Stimulated activated CD4-positive, alpha-beta T cell treated with anti-CD3 and anti-CD28 coated beads, Interleukin-12 subunit alpha, Interleukin-12 subunit beta, amount 100 ng/mL, for 24 hours (primary cell): ENCODE measurements at regions not wholly inside any gene's neighbourhood (a gene's known extent, or its start where the extent isn't known, plus 50 kb on each side); places are given as distances from the start of the nearest gene placed in this dataset.

Experiments used
- DNase-seq, 2 experiments: peaks; one replicate each; pipeline ENCODE4 v3.0.0-alpha.2; 2020; ENCODE audit warnings: low read depth in 2 of 2

DNA sequence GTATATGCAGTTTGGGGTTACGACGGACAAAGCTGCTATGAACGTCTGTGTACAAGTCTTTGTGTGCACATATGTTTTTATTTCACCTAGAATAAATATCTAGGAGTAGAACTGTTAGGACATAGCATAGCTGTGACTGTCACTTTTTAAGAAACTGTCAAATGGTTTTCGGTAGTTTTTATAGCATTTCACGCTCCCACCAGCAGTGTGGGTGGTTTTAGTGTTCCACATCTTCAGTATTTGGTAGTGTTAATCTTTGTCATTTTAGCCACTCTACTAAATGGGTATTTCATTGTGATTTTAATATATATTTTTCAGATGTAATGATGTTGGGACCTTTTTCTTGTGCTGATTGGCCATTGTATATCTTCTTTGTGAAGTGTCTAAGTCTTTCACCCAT, 109.1 kb upstream of the BCAT1 start:
- no peak for DNase-seq

- no peak for DNase-seq
Measured at GRCh38 chr12:25056486-25057130, 107.7 kb upstream of the BCAT1 start.

- DNase-seq, result no peak
Measured at GRCh38 chr12:25056011-25056410, 107.1 kb upstream of the BCAT1 start.

GRCh38 chr12:25054783-25055144, 105.9 kb upstream of the BCAT1 start:
- peak; percentile 36 to 43 for DNase-seq

DNA sequence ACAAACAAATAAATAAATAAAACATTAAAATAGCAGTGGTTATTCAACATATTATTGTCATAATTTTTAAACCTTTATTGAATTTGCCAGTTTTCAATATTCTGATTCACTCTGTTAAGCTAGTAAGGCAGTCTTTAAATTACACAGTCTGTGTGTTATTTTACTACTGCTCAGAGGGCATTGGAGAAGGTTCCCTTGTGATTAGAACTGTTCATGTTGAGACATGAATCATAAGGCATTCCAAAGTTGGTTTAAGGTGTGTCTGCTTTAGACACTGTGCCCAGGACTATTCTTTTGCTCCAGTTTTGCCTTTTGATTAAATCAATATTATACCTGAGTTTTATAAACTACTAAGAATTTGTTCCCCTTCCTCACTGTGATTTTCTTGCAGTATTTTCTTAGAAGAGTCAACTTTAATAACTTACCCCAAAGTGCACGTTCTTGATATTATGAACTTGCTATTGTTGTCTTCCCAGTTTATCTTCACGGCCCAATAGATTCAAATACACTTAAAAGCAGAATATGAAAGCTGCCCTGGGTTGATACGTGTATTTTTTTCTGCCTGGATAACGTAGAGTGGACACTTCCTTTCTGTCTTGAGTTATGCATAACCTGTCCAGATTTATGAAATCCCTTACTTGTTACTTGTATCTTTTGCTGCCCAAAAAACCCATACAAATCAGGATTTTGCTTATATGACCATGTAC, 105.3 kb upstream of the BCAT1 start:
- DNase-seq, result no peak

DNA sequence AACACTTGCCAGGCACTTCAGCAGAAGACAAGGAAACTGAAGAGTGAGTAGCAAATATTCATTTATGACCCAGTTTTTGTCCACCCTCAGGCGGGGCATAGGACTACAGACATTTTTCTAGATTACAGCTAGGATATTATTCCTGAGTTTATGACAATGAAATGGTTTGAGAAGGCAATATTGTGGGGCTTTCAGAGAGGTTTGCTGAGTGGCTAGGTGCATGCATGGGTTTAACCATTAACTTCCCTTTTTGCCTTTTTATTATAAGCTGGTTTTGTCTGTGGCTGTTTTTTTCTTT, 104.0 kb upstream of the BCAT1 start:
- no peak for DNase-seq

- peak in 1 of 2 experiments; percentile 7 for DNase-seq
Measured at GRCh38 chr12:25052196-25052913, 103.5 kb upstream of the BCAT1 start.

- DNase-seq, result peak; percentile 18 to 22
Measured at GRCh38 chr12:25051656-25052195, 102.8 kb upstream of the BCAT1 start.

DNA sequence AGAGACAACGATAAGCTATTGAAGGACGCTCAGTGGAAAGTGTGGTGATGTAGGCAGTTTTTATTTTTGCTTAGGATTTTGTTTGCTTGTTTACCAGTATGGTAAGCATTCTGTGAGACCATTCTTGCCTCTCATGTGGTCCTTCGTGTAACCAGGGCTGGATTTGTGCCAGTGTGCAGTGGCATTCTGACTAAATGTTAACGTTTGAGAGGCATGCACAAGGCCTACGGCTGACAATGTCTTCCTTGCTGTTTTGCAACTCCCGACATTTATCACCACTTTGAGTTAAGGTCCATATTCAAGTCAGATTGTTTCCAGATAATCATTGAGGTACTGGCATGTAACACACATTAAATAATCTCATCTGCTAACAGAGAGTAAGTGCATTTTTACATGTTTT, 102.3 kb upstream of the BCAT1 start:
- no peak for DNase-seq

GRCh38 chr12:25045869-25046268, 97.0 kb upstream of the BCAT1 start:
- DNase-seq, result no peak

GRCh38 chr12:25041006-25041741, 92.3 kb upstream of the BCAT1 start:
- DNase-seq, result no peak

- DNase-seq, result no peak
Measured at GRCh38 chr12:25040593-25040992, 91.7 kb upstream of the BCAT1 start.

GRCh38 chr12:25034676-25035075, 85.8 kb upstream of the BCAT1 start:
- no peak for DNase-seq

GRCh38 chr12:25025951-25026490, 77.1 kb upstream of the BCAT1 start:
- no peak for DNase-seq

DNA sequence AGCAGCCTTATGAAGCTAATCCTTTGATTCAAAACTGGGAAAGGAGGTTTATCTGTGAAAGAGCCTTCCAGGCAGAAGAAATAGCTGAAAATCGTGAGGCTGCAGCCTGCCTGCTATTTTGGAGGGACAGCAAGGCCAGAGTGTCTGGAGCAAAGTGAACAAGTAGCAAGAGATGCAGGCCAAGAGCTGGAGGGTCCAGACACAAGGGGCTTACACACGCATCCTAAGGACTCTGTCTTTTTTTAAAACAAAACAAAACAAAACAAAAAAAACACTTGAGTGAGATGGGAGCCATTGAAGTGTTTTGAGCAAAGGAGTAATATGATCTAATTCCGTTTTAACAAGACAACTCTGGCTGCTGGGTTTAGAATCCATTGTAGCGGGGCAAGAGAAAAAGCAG, 76.4 kb upstream of the BCAT1 start:
- DNase-seq, result no peak

GRCh38 chr12:25023808-25024207, 74.9 kb upstream of the BCAT1 start:
- DNase-seq, result no peak

GRCh38 chr12:25020621-25021243, 71.8 kb upstream of the BCAT1 start:
- no peak for DNase-seq

DNA sequence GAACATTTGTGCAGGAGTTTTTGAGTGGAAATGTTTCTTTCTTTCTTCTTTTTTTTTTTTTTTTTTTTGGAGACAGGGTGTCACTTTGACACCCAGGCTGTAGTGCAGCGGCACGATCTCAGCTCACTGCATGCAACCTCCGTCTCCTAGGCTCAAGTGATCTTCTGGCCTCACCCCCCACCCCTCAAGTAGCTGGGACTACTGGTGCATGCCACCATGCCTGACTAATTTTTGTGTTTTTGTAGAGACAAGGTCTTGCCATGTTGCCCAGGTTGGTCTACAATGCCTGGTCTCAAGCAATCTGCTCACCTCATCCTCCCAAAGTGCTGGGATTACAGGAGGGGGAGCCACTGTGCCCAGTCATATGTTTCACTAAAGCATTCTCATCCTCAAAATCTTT, 69.2 kb upstream of the BCAT1 start:
- DNase-seq, result no peak

DNA sequence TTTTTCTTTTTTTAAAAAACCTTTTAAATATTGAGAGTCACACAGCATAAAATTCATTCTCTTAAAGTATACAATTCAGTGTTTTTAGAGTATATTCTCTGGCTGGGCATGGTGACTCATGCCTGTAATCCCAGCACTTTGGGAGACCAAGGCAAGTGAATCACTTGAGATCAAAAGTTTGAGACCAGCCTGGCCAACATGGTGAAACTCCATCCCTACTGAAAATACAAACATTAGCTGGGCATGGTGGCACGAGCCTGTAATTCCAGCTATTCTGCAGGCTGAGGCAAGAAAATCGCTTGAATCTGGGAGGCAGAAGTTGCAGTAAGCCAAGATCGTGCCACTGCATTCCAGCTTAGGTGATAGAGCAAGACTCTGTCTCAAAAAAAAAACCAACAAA, 68.4 kb upstream of the BCAT1 start:
- no peak for DNase-seq

DNA sequence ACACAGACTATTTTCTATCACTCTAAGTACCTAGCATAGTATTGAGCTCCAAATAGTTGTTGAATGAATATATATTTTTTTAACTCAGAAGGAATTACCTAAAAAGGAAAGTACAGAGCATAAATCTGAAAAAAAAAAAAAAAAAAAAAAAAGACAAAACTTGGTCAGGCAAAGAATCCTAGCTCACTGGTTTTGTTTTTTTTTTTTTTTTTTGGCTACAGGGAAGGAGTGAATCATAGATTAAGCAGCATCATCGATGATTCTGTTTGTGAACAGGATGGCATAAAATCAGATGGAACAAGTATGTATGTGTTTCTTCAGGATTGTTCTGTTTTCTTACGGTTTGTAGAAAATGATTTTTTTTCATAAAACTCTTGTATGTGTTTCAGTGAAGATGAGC, 66.1 kb upstream of the BCAT1 start:
- DNase-seq, result no peak

DNA sequence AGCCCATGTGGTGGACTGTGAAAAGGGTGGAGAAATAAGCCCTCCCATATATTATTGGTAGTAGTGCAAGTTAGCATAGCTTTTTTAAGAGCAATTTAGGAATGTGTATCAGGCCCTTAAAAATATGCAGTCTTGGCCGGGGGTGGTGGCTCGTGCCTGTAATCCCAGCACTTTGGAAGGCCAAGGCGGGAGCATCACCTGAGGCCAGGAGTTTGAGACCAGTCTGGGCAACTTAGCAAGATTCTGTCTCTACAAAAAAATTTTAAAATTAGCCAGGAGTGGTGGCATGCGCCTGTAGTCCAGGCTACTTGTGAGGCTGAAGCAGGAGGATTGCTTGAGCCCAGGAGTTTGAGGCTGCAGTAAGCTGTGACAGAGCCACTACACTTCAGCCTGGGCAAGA, 64.2 kb upstream of the BCAT1 start:
- DNase-seq, result no peak
